ENCODE measurements at regions not wholly inside any gene's neighbourhood (a gene's known extent, or its start where the extent isn't known, plus 50 kb on each side); places are given as distances from the start of the nearest gene placed in this dataset.
"Not testable (repeated sequence)": the region's sequence is repeated elsewhere in the genome, so short reads cannot be mapped to it uniquely, and the experiment has no call there.

DNA sequence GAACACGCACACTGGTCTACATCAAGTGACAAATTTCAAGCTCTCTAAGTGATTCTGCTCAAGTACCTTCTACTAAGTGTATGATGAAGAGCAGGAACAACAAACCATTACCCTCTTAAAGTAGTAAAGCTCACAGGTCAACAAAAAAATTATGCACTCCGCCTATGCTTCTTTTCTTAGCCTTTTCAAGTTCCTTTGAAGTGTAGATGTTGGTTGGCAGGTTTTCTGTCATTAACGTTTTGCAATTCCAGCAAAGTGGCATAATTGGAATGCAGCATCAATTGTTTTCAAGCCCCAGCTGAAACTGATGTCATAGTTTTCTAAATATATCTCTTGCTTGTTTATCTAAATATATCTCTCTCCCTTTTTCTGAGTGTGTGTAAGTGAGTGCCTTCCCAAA is 396.9 kb upstream of the EYS start:
- intact Hi-C loops (cut with DNase I, micrococcal nuclease) = no loop called here
- no peak for ATAC-seq
- no peak for DNase-seq

GRCh38 chr6:66103354-66103753 is 396.3 kb upstream of the EYS start:
- ATAC-seq (no peak), DNase-seq (no peak)
- intact Hi-C loops (cut with DNase I, micrococcal nuclease) = no loop called here

- no peak for DNase-seq
- intact Hi-C loops (cut with DNase I, micrococcal nuclease) = no loop called here
- ATAC-seq = no peak
Observed at GRCh38 chr6:66096679-66097078, 389.7 kb upstream of the EYS start.

- intact Hi-C loops (cut with DNase I, micrococcal nuclease) = no loop called here
- DNase-seq (no peak), ATAC-seq (no peak)
Observed at GRCh38 chr6:66094615-66095014, 387.6 kb upstream of the EYS start.

DNA sequence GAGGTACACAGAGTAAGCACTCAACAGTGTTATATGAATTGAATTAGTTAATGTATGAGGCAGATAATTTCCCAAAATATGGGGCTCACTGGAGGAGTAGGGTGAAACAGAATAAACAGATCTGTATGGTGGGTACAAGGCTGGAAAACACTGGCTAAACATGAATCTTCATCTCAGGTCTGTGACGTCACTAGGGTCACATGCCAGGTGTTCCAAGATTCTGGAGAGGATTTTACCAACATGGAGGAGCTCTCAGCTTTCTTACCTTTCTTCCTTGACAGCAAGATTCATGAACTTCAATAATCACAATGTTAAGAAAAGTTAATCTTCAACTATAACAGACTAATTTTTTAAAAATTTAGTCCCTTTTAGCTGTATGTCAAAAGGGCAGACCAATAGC is 385.3 kb upstream of the EYS start:
- DNase-seq; ATAC-seq; intact Hi-C loops (cut with DNase I, micrococcal nuclease): not testable (repeated sequence)

GRCh38 chr6:66086532-66086931 is 379.5 kb upstream of the EYS start:
- ATAC-seq (no peak), DNase-seq (no peak)
- intact Hi-C loops (cut with DNase I, micrococcal nuclease) = no loop called here

GRCh38 chr6:66082914-66083313 is 375.9 kb upstream of the EYS start:
- intact Hi-C loops (cut with DNase I, micrococcal nuclease) = no loop called here
- DNase-seq = no peak
- no peak for ATAC-seq

DNA sequence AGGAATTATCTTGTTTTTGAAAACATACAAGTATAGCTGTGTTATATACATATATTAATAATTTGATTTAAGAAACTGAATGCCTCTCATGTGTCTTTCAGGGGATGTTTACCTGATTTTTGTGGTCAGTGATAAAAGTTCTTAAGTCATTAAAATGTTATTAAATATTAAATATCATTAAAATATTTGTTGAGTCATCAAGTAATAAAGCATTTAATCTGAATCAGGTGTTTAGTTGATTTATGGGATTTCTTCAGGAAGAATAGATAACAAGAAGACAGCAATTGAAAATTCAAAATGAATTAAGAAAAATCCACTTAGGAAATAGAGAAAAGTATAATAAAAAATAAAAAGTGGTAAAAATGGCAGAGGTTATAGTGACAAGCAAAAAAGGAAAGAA is 361.9 kb upstream of the EYS start:
- no peak for DNase-seq
- ATAC-seq = no peak
- intact Hi-C loops (cut with DNase I, micrococcal nuclease) = no loop called here

GRCh38 chr6:66068033-66068432 is 361.0 kb upstream of the EYS start:
- intact Hi-C loops (cut with DNase I, micrococcal nuclease) = no loop called here
- ATAC-seq = no peak
- no peak for DNase-seq

GRCh38 chr6:66065313-66065712 is 358.3 kb upstream of the EYS start:
- no peak for DNase-seq
- intact Hi-C loops (cut with DNase I, micrococcal nuclease) = no loop called here
- ATAC-seq = no peak

- no peak for DNase-seq
- intact Hi-C loops (cut with DNase I, micrococcal nuclease) = no loop called here
- no peak for ATAC-seq
Observed at GRCh38 chr6:66057034-66057433, 350.0 kb upstream of the EYS start.

- intact Hi-C loops (cut with DNase I, micrococcal nuclease) = no loop called here
- DNase-seq (no peak), ATAC-seq (no peak)
Observed at GRCh38 chr6:66054967-66055366, 347.9 kb upstream of the EYS start.

DNA sequence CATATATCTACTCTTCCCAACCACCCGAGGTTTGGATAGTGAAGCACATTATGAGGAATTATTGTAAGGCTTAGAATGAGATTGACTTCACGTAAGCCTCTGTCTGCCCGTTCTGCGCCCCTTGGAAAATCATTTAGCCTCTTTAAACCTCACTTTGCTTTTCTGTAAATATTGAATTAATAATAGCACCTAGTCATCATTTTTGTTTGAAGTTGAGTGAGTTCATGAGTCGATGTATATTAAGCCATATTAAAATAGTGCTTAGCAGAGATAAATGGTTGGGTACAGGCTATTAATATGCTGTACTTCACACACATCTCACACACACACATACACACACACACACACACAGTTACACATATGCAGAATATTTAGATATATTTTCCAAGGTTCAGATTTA is 344.8 kb upstream of the EYS start:
- DNase-seq (no peak), ATAC-seq (no peak)
- intact Hi-C loops (cut with DNase I, micrococcal nuclease) = no loop called here

DNA sequence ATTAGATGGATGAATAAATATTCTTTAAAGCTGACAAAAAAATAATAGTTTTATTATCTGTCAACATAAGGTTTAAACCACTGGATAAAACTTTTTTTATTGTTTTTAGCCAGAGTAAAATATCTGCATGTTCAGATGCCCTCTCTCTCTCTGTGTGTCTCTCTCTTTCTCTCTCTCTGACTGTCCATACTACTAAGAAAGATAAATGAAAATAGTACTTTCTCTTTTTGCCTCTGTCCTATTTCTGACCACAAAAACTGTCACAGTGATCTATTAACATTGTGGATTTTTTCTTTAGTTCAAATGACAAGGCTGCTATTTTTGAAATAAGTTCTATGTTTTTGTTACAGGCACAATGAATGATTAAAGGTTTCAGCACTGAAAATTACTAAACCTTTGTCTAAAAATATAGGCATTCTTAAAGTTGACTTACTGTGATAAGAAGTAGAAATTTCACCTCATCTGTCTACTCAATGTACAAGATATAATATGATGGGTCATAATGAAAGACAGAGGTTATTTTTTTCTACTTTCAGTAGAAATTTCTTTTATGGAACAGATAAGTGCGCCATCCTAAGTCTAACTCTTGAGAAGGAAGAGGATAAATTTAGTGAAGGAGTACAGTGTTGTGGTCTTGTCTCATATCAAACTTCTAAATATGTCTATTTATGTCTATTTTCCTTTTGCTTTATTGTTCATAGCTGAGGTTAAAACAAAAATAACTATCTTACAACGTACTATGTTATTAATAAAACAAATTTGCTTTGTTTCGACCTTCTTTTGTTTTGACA is 341.9 kb upstream of the EYS start:
- ATAC-seq = no peak
- no peak for DNase-seq
- intact Hi-C loops (cut with DNase I, micrococcal nuclease) = no loop called here

GRCh38 chr6:66032626-66033025 is 325.6 kb upstream of the EYS start:
- DNase-seq = no peak
- intact Hi-C loops (cut with DNase I, micrococcal nuclease) = no loop called here
- ATAC-seq = no peak

DNA sequence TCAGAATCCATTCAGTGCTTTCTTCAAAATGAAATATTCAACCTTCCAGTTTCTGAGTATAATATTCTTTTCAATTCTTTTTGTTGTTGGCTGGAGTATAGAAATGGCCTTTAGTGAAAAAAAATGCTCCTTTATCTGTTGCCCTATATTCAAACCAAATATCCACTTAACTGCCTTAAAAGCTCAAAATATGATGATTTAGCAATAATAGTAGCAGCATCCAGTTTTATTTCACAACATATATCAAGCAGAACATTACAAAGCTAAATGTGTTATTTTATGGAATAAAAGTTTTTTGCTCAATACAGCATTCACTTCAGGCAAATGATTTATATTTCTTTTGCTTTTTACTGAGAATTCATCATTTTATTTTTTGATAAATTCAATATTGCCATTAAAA is 322.4 kb upstream of the EYS start:
- no peak for DNase-seq

GRCh38 chr6:65999288-65999791 is 292.3 kb upstream of the EYS start:
- no peak for ATAC-seq
- DNase-seq = no peak
- intact Hi-C loops (cut with DNase I, micrococcal nuclease) = no loop called here

More for the DNA sequence above, 322.4 kb upstream of the EYS start:
- intact Hi-C loops (cut with DNase I, micrococcal nuclease) = no loop called here
- no peak for ATAC-seq

GRCh38 chr6:65998544-65998943 is 291.5 kb upstream of the EYS start:
- DNase-seq = no peak
- intact Hi-C loops (cut with DNase I, micrococcal nuclease) = no loop called here
- ATAC-seq = no peak

GRCh38 chr6:65997539-65997938 is 290.5 kb upstream of the EYS start:
- intact Hi-C loops (cut with DNase I, micrococcal nuclease) = no loop called here
- ATAC-seq (no peak), DNase-seq (no peak)

DNA sequence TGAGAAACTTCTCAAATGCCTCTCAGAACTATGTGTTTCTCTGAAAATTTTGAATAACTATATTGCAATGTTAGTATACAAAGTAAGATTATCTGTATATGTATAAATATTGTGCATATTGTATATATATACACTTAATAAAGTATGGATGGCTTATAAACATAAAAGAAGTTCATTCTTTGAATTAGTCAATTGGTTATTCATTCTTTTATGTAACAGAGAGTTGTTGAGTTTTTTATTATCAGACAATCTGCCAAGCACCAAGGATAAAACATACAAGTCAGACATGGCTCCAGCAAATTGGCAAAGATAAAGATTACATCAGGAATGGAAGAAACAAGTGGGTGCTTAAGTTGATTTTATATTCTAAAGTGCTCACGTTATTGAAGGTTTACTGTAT is 289.1 kb upstream of the EYS start:
- intact Hi-C loops (cut with DNase I, micrococcal nuclease) = no loop called here
- DNase-seq (no peak), ATAC-seq (no peak)

GRCh38 chr6:65989676-65990075 is 282.6 kb upstream of the EYS start:
- no peak for ATAC-seq

More at GRCh38 chr6:65989676-65990075, 282.6 kb upstream of the EYS start:
- no peak for DNase-seq
- intact Hi-C loops (cut with DNase I, micrococcal nuclease) = no loop called here

Data from left colon (tissue), 2 donors.